T-helper 2 cell treated with Interferon-gamma antibody and Interleukin-4, amounts not matched to agents 100 ng/mL and 5 ng/mL, for 36 hours (primary cell): ENCODE measurements at regions not wholly inside any gene's neighbourhood (a gene's known extent, or its start where the extent isn't known, plus 50 kb on each side); places are given as distances from the start of the nearest gene placed in this dataset.

Experiments used
- intact Hi-C: fragments of 100-400 bp; cut with micrococcal nuclease; formaldehyde crosslinking; loops from one replicate; pipeline ENCODE4 v1.15.1; 2023

DNA sequence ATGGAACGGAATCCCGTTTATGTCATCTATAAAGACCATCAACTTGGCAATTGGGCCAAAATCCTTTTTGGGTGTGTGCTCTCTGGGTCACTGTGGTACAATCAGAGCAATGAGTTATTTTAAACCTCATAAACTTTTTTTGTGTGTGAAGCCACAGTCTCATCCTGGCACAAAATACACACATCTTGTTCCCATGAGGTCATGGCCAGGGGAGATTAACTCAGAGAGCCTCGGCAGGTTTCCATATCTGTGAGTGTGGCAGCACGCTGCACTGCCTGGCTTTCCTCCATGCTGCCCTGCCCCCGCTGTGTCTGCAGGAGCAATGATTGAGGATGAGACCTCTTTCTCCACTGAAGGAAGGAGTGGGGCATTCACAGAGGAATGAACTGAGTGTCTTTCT, 54.0 kb upstream of the DLG1 start:
- intact Hi-C loops = no loop called here

DNA sequence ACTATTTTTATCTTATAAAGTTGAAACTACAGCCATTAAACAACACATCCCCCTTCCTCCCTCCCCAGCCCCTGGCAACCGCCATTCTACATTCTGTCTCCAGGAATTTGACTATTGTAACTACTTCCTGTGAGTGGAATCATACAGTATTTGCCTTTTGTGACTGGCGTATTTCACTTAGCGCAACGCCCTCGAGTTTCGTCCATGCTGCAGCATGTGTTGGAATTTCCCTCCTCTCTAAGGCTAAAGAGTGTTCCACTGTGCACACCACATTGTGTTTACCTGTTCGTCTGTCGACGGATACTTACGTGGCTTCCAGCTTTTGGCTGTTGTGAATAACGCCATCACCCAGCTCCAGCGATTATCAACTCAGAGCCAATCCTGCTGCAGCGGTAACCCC, 52.0 kb upstream of the DLG1 start:
- intact Hi-C loops = no loop called here

DNA sequence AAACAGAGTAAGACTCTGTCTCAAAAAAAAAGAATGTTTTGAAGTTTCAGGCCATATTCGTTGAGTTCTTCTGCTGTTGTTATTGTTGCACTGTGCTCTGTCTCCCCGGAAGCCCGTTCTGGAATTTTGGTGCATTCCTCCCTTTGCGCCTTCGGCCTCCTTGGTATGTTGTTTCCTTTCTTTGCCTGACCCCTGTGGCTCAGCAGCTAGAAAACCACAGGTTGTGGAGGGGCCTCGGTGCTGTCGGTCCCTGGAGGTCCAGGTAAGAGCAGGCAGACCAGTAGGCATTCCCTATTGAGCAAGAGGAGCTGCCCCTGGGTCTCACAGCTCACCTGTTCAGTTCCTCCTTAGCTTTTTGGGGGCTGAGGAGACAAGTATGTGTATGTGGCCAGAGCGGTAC, 51.0 kb upstream of the DLG1 start:
- intact Hi-C loops = no loop called here
